C4-2B (cell line): ENCODE measurements at regions not wholly inside any gene's neighbourhood (a gene's known extent, or its start where the extent isn't known, plus 50 kb on each side); places are given as distances from the start of the nearest gene placed in this dataset.

Source experiments
- CTCF ChIP-seq: fragments of 450-650 bp; conservative IDR thresholded peaks from 2 replicates; pipeline ENCODE4 v1.5.1; 2017; ENCODE audit warnings: mild to moderate bottlenecking
- ZFX ChIP-seq: fragments of 450-650 bp; IDR thresholded peaks from 2 replicates; pipeline ENCODE4 v1.6.1; 2017

- no peak for TF ChIP-seq CTCF
- no peak for TF ChIP-seq ZFX
These were observed 1473.8 kb downstream of the TBC1D22A start for GRCh38 chr22:48236261-48236660.
